Testis (tissue), 2 donors: ENCODE measurements at regions not wholly inside any gene's neighbourhood (a gene's known extent, or its start where the extent isn't known, plus 50 kb on each side); places are given as distances from the start of the nearest gene placed in this dataset.

Experiments
- CTCF ChIP-seq, 3 experiments: fragments of 450-650 bp in 2 of 3; fragments of 200-600 bp in 1 of 3; sonication (generic) in 1 of 3; IDR thresholded peaks; one replicate each; pipeline ENCODE4 v1.5.1; 2016 to 2019; ENCODE audit warnings: antibody characterized with exemption in 3 of 3, mild to moderate bottlenecking in 2 of 3, moderate library complexity in 1 of 3
- POLR2A ChIP-seq: fragments of 450-650 bp; IDR thresholded peaks from one replicate; pipeline ENCODE4 v1.6.1; 2017; ENCODE audit warnings: antibody characterized with exemption, mild to moderate bottlenecking, moderate library complexity

DNA sequence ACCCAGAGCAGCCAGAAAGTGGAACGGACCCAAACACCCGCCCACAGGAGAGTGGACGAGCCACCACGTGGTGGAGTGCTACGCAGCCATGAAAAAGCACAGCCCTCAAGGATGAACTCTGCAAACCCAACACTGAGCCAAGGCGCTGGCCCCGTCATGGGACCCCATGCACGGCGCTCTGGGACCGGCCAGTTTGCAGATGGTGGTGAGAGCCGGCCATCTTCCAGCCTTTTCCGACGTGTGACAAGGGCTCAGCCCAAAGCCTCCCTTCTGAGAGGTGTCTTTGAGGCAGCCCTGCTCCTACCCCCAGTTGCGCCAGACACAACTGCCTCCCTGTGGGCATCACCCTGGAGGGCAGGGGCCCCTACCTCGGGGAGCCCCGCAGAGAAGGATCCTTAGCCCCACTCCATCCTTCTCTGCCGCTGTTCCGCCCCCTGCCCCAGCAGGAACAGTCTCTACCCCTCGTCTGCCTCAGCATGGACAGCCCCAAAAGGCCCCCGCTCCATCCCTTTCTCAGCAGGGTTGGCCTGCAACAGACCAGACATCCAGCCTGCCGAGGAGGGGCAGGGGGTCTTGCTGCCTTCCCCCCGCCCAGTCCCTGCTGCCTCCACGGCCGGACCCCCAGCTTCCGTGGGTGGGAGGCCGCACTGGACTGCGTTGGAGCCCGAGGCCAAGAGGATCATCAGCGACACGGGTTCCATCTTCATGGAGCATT, 75.7 kb downstream of the MICALL2 start:
- no peak for TF ChIP-seq CTCF (IDR thresholded peaks at IDR 0.05)
- TF ChIP-seq POLR2A, result no peak
